ENCODE measurements at regions not wholly inside any gene's neighbourhood (a gene's known extent, or its start where the extent isn't known, plus 50 kb on each side); places are given as distances from the start of the nearest gene placed in this dataset.

DNA sequence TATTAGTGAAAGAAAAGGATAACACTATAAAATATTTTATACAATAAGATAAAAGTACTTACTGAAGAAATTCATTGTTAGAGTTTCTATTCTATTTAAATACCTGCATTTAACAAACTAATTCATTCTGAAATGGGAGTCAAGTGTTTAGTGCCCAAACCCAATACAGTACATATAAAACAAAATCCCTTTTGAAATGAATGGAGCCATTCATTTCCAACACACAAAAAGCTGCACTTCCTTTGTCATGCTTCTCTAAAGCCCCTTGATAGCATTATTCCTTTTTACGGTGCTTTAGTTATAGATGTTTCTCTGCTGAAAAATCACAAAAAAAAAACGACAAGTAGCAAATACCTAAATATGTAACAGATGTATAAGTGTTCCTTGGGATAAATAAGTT lies 596.3 kb downstream of the ZIC1 start (continued):
- TF ChIP-seq, protein P1, sequence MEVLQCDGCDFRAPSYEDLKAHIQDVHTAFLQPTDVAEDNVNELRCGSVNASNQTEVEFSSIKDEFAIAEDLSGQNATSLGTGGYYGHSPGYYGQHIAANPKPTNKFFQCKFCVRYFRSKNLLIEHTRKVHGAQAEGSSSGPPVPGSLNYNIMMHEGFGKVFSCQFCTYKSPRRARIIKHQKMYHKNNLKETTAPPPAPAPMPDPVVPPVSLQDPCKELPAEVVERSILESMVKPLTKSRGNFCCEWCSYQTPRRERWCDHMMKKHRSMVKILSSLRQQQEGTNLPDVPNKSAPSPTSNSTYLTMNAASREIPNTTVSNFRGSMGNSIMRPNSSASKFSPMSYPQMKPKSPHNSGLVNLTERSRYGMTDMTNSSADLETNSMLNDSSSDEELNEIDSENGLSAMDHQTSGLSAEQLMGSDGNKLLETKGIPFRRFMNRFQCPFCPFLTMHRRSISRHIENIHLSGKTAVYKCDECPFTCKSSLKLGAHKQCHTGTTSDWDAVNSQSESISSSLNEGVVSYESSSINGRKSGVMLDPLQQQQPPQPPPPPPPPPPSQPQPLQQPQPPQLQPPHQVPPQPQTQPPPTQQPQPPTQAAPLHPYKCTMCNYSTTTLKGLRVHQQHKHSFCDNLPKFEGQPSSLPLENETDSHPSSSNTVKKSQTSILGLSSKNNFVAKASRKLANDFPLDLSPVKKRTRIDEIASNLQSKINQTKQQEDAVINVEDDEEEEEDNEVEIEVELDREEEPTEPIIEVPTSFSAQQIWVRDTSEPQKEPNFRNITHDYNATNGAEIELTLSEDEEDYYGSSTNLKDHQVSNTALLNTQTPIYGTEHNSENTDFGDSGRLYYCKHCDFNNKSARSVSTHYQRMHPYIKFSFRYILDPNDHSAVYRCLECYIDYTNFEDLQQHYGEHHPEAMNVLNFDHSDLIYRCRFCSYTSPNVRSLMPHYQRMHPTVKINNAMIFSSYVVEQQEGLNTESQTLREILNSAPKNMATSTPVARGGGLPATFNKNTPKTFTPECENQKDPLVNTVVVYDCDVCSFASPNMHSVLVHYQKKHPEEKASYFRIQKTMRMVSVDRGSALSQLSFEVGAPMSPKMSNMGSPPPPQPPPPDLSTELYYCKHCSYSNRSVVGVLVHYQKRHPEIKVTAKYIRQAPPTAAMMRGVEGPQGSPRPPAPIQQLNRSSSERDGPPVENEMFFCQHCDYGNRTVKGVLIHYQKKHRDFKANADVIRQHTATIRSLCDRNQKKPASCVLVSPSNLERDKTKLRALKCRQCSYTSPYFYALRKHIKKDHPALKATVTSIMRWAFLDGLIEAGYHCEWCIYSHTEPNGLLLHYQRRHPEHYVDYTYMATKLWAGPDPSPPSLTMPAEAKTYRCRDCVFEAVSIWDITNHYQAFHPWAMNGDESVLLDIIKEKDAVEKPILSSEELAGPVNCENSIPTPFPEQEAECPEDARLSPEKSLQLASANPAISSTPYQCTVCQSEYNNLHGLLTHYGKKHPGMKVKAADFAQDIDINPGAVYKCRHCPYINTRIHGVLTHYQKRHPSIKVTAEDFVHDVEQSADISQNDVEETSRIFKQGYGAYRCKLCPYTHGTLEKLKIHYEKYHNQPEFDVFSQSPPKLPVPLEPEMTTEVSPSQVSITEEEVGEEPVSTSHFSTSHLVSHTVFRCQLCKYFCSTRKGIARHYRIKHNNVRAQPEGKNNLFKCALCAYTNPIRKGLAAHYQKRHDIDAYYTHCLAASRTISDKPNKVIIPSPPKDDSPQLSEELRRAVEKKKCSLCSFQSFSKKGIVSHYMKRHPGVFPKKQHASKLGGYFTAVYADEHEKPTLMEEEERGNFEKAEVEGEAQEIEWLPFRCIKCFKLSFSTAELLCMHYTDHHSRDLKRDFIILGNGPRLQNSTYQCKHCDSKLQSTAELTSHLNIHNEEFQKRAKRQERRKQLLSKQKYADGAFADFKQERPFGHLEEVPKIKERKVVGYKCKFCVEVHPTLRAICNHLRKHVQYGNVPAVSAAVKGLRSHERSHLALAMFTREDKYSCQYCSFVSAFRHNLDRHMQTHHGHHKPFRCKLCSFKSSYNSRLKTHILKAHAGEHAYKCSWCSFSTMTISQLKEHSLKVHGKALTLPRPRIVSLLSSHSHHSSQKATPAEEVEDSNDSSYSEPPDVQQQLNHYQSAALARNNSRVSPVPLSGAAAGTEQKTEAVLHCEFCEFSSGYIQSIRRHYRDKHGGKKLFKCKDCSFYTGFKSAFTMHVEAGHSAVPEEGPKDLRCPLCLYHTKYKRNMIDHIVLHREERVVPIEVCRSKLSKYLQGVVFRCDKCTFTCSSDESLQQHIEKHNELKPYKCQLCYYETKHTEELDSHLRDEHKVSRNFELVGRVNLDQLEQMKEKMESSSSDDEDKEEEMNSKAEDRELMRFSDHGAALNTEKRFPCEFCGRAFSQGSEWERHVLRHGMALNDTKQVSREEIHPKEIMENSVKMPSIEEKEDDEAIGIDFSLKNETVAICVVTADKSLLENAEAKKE (CRISPR knock-in tag; IDR thresholded peaks at IDR 0.05), result no peak

DNA sequence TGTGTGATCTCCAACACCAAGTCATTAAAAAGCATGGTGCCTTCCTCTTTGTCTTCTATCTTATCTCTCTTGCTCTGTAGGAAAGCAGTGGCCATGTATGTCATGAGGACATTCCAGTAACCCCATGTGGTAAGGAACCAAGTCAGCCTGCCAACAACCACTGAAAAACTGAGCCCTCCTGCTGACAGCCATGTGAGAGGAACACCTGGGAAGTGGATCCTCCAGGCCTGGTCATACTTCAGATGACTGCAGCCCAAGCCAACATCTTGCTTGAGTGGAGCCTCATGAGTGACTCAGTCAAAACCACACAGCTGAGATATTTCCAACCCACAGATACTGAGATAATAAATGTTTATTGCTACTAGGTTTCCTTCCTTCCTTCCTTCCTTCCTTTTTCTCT lies 597.3 kb downstream of the ZIC1 start:
- peaks cover 14% of the 10 kb centered on the region; the same call in 1 of the 2 replicates for H3K4me1 ChIP-seq (ENCODE audit: insufficient read depth)
- H3K4me3 ChIP-seq, result no peak overlapping the region
- no peak overlapping the region for H3K4me2 ChIP-seq
- no peaks in the 10 kb centered on the region for H3K36me3 Mint-ChIP-seq (ENCODE audit: low read depth)
- H3K79me2 ChIP-seq (replicated peaks; ENCODE audit: insufficient read depth), result no peaks in the 10 kb centered on the region
- H4K20me1 ChIP-seq (replicated peaks; ENCODE audit: insufficient read depth), result no peaks in the 10 kb centered on the region
- peak; percentile 36; the same call in 1 of the 3 replicates for ATAC-seq
- H3F3A ChIP-seq (replicated peaks; ENCODE audit: low read depth), result no peaks in the 10 kb centered on the region
- H3K36me3 ChIP-seq (ENCODE audit: insufficient read depth), result no peaks in the 10 kb centered on the region
- no peak overlapping the region for H3K27ac ChIP-seq (ENCODE audit: low read depth)
- no peak overlapping the region for H3K4me3 Mint-ChIP-seq
- TF ChIP-seq NANOG (IDR thresholded peaks at IDR 0.05; ENCODE audit: borderline replicate concordance) (no peak), EZH2phosphoT487 (IDR thresholded peaks at IDR 0.05; ENCODE audit: unreplicated experiment) (no peak), CREB1 (CRISPR knock-in tag; IDR thresholded peaks at IDR 0.05; ENCODE audit: low read depth) (no peak)
- TF ChIP-seq, protein P2, sequence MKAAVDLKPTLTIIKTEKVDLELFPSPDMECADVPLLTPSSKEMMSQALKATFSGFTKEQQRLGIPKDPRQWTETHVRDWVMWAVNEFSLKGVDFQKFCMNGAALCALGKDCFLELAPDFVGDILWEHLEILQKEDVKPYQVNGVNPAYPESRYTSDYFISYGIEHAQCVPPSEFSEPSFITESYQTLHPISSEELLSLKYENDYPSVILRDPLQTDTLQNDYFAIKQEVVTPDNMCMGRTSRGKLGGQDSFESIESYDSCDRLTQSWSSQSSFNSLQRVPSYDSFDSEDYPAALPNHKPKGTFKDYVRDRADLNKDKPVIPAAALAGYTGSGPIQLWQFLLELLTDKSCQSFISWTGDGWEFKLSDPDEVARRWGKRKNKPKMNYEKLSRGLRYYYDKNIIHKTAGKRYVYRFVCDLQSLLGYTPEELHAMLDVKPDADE (IDR thresholded peaks at IDR 0.05), result no peak
- TF ChIP-seq, protein P1 (CRISPR knock-in tag; IDR thresholded peaks at IDR 0.05), result peak; percentile 72
- peaks cover 2% of the 10 kb centered on the region for H3K27me3 Mint-ChIP-seq (ENCODE audit: insufficient read depth, low read depth, poor library complexity)
- no peaks in the 10 kb centered on the region for H3K9me3 Mint-ChIP-seq
- H3K27ac Mint-ChIP-seq, result peak overlapping the region; percentile 39; the same call in 1 of the 2 replicates
- H2AFZ ChIP-seq, result peak overlapping the region; percentile 6; the same call in 1 of the 2 replicates
- no peaks in the 10 kb centered on the region for H3K27me3 ChIP-seq (ENCODE audit: insufficient read depth)
- no peaks in the 10 kb centered on the region for H3K9me2 ChIP-seq (ENCODE audit: insufficient read depth)
- peaks cover 28% of the 10 kb centered on the region for H3K4me1 Mint-ChIP-seq
- DNase-seq (ENCODE audit: low spot score), result peak; percentile 26

All from GM23338 (cell line).